WTC11 (cell line): ENCODE measurements at regions not wholly inside any gene's neighbourhood (a gene's known extent, or its start where the extent isn't known, plus 50 kb on each side); places are given as distances from the start of the nearest gene placed in this dataset.

Experiments
- ATF6 ChIP-seq: sonication (generic); formaldehyde crosslinking; IDR thresholded peaks from 2 replicates; pipeline ENCODE4 v1.8.1; 2023; ENCODE audit warnings: mild to moderate bottlenecking, missing genetic modification reagents
- CTCF ChIP-seq: fragments of 200-600 bp; IDR thresholded peaks from 2 replicates; pipeline ENCODE4 v1.8.0; 2022; ENCODE audit warnings: antibody characterized with exemption
- E2F1 ChIP-seq: sonication (generic); formaldehyde crosslinking; IDR thresholded peaks from 2 replicates; pipeline ENCODE4 v1.8.0; 2022; ENCODE audit warnings: mild to moderate bottlenecking, missing genetic modification reagents
- GABPB1 ChIP-seq: sonication (generic); formaldehyde crosslinking; IDR thresholded peaks from 2 replicates; pipeline ENCODE4 v1.8.1; 2023; ENCODE audit warnings: mild to moderate bottlenecking, missing genetic modification reagents
- MAX ChIP-seq: sonication (generic); formaldehyde crosslinking; IDR thresholded peaks from 2 replicates; pipeline ENCODE4 v1.8.0; 2022; ENCODE audit warnings: mild to moderate bottlenecking, missing genetic modification reagents
- NR3C1 ChIP-seq: sonication (generic); formaldehyde crosslinking; conservative IDR thresholded peaks from 2 replicates; pipeline ENCODE4 v1.8.1; 2023; ENCODE audit warnings: low read depth, mild to moderate bottlenecking, missing genetic modification reagents
- OVOL2 ChIP-seq: fragments of 250-450 bp; sonication (Bioruptor Pico); IDR thresholded peaks from 2 replicates; pipeline ENCODE4 v1.9.0; 2021; ENCODE audit warnings: mild to moderate bottlenecking, borderline replicate concordance
- SP1 ChIP-seq: sonication (generic); formaldehyde crosslinking; conservative IDR thresholded peaks from 2 replicates; pipeline ENCODE4 v1.8.1; 2022; ENCODE audit warnings: missing genetic modification reagents
- STAT6 ChIP-seq: sonication (generic); formaldehyde crosslinking; conservative IDR thresholded peaks from 2 replicates; pipeline ENCODE4 v1.8.1; 2023; ENCODE audit warnings: mild to moderate bottlenecking, low read depth, missing genetic modification reagents, moderate library complexity
- USF2 ChIP-seq: sonication (generic); formaldehyde crosslinking; IDR thresholded peaks from 2 replicates; pipeline ENCODE4 v1.8.1; 2023; ENCODE audit warnings: mild to moderate bottlenecking, missing genetic modification reagents, moderate library complexity
- ZNF416 ChIP-seq: fragments of 250-450 bp; sonication (Bioruptor Pico); IDR thresholded peaks from 2 replicates; pipeline ENCODE4 v1.9.0; 2021; ENCODE audit warnings: mild to moderate bottlenecking, inconsistent platforms

- TF ChIP-seq CTCF (no peak), MAX (no peak), NR3C1 (CRISPR knock-in tag) (no peak), USF2 (CRISPR knock-in tag) (no peak), STAT6 (CRISPR knock-in tag) (no peak), SP1 (no peak), ATF6 (CRISPR knock-in tag) (no peak), ZNF416 (CRISPR knock-in tag) (no peak), GABPB1 (CRISPR knock-in tag) (no peak), OVOL2 (no peak), E2F1 (CRISPR knock-in tag) (no peak)
These were observed 338.7 kb upstream of the NCKAP5 start for GRCh38 chr2:133906926-133907325.
